ENCODE measurements at regions not wholly inside any gene's neighbourhood (a gene's known extent, or its start where the extent isn't known, plus 50 kb on each side); places are given as distances from the start of the nearest gene placed in this dataset.
A peak's percentile ranks its signal among the peaks of the same experiment; 100 is the strongest.

DNA sequence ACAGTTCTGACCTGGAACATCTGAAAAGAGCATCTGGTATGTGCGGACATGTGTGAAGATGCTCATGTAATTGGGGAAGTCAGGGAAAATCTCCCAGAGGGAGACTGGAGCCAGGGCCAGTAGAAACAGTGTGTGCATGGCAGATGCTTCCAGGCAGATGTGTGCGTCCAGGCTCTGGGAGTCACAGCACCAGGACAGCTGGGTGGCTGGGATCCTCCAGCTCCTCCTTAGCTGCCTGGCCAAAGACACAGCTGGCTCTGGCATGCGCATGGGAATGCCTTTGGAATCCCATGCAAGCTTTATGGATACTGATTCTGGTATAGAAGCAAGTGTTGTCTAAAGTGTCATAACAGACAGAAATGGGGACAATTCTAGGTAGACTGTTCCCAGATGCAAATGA, 369.7 kb downstream of the INSIG2 start:
- TF ChIP-seq, protein P1, sequence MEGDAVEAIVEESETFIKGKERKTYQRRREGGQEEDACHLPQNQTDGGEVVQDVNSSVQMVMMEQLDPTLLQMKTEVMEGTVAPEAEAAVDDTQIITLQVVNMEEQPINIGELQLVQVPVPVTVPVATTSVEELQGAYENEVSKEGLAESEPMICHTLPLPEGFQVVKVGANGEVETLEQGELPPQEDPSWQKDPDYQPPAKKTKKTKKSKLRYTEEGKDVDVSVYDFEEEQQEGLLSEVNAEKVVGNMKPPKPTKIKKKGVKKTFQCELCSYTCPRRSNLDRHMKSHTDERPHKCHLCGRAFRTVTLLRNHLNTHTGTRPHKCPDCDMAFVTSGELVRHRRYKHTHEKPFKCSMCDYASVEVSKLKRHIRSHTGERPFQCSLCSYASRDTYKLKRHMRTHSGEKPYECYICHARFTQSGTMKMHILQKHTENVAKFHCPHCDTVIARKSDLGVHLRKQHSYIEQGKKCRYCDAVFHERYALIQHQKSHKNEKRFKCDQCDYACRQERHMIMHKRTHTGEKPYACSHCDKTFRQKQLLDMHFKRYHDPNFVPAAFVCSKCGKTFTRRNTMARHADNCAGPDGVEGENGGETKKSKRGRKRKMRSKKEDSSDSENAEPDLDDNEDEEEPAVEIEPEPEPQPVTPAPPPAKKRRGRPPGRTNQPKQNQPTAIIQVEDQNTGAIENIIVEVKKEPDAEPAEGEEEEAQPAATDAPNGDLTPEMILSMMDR (IDR thresholded peaks at IDR 0.05; ENCODE audit: control insufficient read depth, insufficient read depth, low read depth, low read length, missing control alignments): no peak
- DNase-seq (ENCODE audit: low read depth): no peak
- H3K4me3 ChIP-seq (ENCODE audit: control insufficient read depth, low read depth, low read length): no peak overlapping the region

DNA sequence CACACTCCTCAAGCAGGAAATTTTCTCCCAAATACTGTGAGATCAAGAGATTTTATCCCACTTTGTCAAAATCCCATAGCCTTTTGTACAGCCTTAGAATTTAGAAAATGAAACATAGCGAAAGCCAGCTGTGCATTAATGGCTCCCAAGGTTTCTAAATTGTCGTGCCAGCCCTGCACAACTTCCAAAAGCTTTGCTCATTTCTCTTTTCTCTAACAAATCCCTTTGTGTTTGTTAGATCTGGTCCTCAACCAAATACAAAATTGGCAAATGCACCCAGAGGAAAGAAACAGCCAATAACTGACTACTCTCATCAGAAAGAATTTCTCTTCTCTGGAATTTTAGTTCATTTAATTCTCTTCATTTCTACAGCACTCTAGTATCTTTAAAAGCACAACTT, 361.1 kb downstream of the INSIG2 start:
- no peak for DNase-seq (ENCODE audit: low read depth)
- no peak overlapping the region for H3K4me3 ChIP-seq (ENCODE audit: control insufficient read depth, low read depth, low read length)
- TF ChIP-seq, protein P1 (IDR thresholded peaks at IDR 0.05; ENCODE audit: control insufficient read depth, insufficient read depth, low read depth, low read length, missing control alignments): no peak

DNA sequence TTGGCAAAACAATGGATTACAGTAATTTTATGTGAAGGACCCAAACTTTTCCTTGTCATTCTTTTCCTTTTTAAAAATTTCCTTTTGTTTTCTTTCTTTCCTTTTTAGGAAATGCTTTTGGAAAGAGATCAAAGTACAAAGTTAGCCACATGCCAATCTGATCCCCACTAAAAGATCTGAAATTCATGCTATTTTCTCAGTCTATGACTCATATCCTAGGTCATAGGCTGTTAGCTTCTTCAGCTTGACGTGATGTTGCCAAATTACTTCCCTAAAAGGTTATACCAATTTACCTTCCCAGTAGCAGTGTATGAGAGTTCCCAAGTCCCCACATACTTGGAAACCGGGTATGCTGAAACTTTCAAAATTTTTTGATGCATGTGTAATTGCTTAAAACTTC, 355.3 kb downstream of the INSIG2 start:
- TF ChIP-seq, protein P1 (IDR thresholded peaks at IDR 0.05; ENCODE audit: control insufficient read depth, insufficient read depth, low read depth, low read length, missing control alignments): no peak
- DNase-seq (ENCODE audit: low read depth): peak; percentile 23
- H3K4me3 ChIP-seq (ENCODE audit: control insufficient read depth, low read depth, low read length): no peak overlapping the region

DNA sequence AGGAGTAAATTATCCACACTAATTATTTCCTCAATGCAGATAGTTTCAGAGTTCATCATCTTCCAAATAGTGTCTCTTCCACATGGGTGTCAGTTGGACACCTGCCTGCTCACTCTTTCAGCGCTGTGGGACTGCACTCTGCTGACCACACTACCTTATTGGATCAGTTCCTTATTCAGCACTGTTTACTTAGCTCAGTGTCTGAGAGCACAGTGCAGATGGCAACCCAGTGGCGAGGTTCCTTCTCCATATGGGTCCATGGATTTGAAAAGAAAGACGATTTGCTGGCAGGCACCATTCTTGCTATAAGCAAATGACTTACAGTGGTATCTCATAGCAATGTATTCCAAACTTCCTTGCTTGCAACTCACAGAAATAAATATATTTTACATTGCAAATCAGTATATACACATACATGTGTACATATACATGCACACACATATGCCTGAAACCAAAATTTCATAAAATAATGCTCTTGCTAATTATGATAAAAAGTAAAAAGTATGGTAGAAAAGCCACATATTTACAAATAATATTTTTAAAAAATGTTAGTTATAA, 354.8 kb downstream of the INSIG2 start:
- TF ChIP-seq, protein P1 (IDR thresholded peaks at IDR 0.05; ENCODE audit: control insufficient read depth, insufficient read depth, low read depth, low read length, missing control alignments): no peak
- DNase-seq (ENCODE audit: low read depth): no peak
- H3K4me3 ChIP-seq (ENCODE audit: control insufficient read depth, low read depth, low read length): no peak overlapping the region

DNA sequence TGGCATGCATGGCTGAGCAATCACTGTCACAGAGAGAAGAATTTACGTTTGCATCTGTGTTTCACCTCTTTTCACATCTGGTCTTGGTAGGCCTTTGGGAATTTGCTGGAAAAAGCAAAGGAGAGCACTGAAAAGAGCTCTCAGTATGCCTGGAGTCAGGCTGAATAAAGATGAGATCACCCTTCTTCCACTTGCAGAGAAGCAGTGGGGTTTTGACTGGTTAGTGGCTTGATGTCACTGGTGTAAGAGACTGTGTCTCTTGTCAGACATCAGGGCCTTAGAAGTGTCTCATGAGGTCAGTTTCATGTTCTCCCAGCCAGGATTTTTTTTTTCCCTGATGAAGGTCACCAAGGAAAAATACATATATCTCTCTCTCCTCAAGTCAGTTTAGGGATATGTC, 353.8 kb downstream of the INSIG2 start:
- no peak for DNase-seq (ENCODE audit: low read depth)
- TF ChIP-seq, protein P1 (IDR thresholded peaks at IDR 0.05; ENCODE audit: control insufficient read depth, insufficient read depth, low read depth, low read length, missing control alignments): no peak

DNA sequence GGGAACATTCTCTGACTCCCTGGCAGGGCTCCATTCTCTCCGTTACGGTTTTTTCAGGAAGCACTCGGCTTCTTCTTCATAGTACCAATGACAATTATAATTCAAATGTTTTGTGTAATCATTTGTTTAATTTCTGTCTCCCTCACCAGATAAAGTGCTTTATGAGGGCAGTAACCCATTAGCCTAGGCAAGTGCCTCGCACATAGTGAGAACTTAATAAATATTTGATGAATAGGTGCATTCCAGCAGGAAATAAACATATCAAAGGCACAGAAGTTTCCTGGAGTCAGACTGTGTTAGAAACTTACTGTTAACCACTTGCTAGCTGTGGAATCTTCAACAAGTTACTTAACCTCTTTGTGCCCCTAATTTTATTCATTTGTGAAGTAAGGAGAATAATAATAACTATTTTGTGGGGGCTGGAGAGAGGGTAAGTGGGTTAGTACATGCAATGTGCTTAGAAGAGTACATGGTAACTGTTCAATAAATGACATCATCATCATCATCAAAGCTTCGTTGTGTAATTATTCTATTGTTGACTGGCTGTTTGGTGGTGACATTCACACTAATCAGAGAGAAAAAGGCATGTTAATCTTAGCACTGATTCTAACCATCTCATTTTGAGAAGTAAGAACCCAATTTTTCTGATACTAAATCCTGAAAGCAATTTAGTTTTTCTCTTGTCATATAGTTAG, 352.3 kb downstream of the INSIG2 start:
- TF ChIP-seq, protein P1 (IDR thresholded peaks at IDR 0.05; ENCODE audit: control insufficient read depth, insufficient read depth, low read depth, low read length, missing control alignments): no peak
- DNase-seq (ENCODE audit: low read depth): no peak
- H3K4me3 ChIP-seq (ENCODE audit: control insufficient read depth, low read depth, low read length): no peak overlapping the region

More for the DNA sequence above, 353.8 kb downstream of the INSIG2 start:
- H3K4me3 ChIP-seq (ENCODE audit: control insufficient read depth, low read depth, low read length): no peak overlapping the region

Measured in AG09309 (cell line).